Endodermal cell (in vitro differentiated cells): ENCODE measurements at regions not wholly inside any gene's neighbourhood (a gene's known extent, or its start where the extent isn't known, plus 50 kb on each side); places are given as distances from the start of the nearest gene placed in this dataset.
A peak's percentile ranks its signal among the peaks of the same experiment; 100 is the strongest.

Experiments
- DNase-seq: peaks from one replicate; pipeline ENCODE4 v3.0.0-alpha.2; 2017
- H3K27ac ChIP-seq: 2 replicates; pipeline ENCODE4 v1.5.1; 2013; ENCODE audit warnings: mild to moderate bottlenecking, low read depth, low read length, moderate library complexity
- H3K27me3 ChIP-seq: 2 replicates; pipeline ENCODE4 v1.6.1; 2013; ENCODE audit warnings: mild to moderate bottlenecking, low read length, moderate library complexity; ENCODE audit not compliant: insufficient read depth, control insufficient read depth, poor library complexity, severe bottlenecking
- H3K36me3 ChIP-seq: 2 replicates; pipeline ENCODE4 v1.7.0; 2013; ENCODE audit warnings: mild to moderate bottlenecking, low read length, moderate library complexity; ENCODE audit not compliant: control insufficient read depth, insufficient read depth
- H3K4me1 ChIP-seq: one replicate; pipeline ENCODE4 v1.7.0; 2013; ENCODE audit warnings: low read length; ENCODE audit not compliant: control insufficient read depth, insufficient read depth
- H3K4me3 ChIP-seq: 2 replicates; pipeline ENCODE4 v1.5.1; 2013; ENCODE audit warnings: mild to moderate bottlenecking, low read length, moderate library complexity
- H3K9ac ChIP-seq: 2 replicates; pipeline ENCODE4 v1.6.1; 2013; ENCODE audit warnings: mild to moderate bottlenecking, low read length, moderate library complexity; ENCODE audit not compliant: poor library complexity, severe bottlenecking; ENCODE audit errors: extremely low read depth
- H3K9me3 ChIP-seq: 2 replicates; pipeline ENCODE4 v1.6.1; 2013; ENCODE audit warnings: mild to moderate bottlenecking, low read length, moderate library complexity; ENCODE audit not compliant: control insufficient read depth
- H3K27ac Mint-ChIP-seq: 2 replicates; pipeline ENCODE4 v1.8.0; 2020; ENCODE audit warnings: mixed read lengths
- H3K27me3 Mint-ChIP-seq: 2 replicates; pipeline ENCODE4 v1.8.0; 2021; ENCODE audit warnings: mild to moderate bottlenecking, mixed read lengths; ENCODE audit not compliant: insufficient read depth
- H3K36me3 Mint-ChIP-seq: 2 replicates; pipeline ENCODE4 v1.8.0; 2020; ENCODE audit warnings: low read depth, mixed read lengths
- H3K4me1 Mint-ChIP-seq: 2 replicates; pipeline ENCODE4 v1.8.0; 2020; ENCODE audit warnings: mixed read lengths
- H3K4me3 Mint-ChIP-seq: 2 replicates; pipeline ENCODE4 v1.8.0; 2020; ENCODE audit warnings: mild to moderate bottlenecking, moderate library complexity, mixed read lengths
- H3K9me3 Mint-ChIP-seq: 2 replicates; pipeline ENCODE4 v1.8.0; 2020; ENCODE audit warnings: mild to moderate bottlenecking, mixed read lengths
- WGBS, 2 experiments: methylation state at CpG; one replicate each; pipeline versions ENCODE4 v1.1.5 to v1.1.7; 2013; ENCODE audit warnings: missing lambda C conversion rate in 2 of 2, mixed read lengths in 1 of 2; ENCODE audit not compliant: insufficient coverage in 1 of 2, insufficient read length in 1 of 2; 5-methylcytosine and 5-hydroxymethylcytosine counted together
- TF ChIP-seq, protein P1 (sequence below): fragments of 200-600 bp; sonication (generic); conservative IDR thresholded peaks from 2 replicates; pipeline ENCODE4 v1.5.0; 2021; ENCODE audit warnings: antibody characterized with exemption, mild to moderate bottlenecking

DNA sequence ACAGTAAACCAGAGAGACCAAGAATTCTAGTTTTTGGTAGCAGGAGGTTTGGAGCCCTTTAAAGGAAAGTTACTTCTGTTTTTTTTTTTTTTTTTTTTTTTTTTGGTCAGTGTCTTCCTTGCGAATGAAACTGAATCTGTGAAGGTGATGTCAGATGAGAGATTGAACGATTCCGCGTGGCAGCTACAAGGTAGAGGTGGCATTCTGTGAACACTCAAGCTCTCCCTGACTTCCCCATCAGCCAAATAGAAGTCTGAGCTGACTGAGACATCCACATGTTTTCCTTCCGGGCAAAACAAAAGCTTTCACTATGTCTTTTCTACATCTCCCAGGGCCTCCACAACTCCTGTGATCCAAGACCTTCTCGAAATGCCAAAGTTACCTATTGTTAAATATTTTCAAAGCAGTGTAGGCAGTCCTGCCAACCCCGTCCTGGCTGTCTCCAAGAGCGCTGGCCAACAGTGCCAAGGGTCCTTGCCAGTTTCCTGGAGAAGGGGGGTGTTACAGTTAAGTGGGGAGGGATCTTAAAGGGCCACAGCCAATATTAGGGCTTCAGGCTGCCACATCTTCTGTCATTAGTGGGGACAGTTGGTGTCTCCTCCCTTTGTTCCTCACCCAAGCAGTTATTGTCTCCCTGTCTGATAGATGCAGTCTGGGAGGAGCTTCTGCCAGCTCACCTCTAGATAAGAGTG, 102.9 kb upstream of the SLC34A2 start:
- no peak overlapping the region for H3K4me3 Mint-ChIP-seq
- TF ChIP-seq, protein P1, sequence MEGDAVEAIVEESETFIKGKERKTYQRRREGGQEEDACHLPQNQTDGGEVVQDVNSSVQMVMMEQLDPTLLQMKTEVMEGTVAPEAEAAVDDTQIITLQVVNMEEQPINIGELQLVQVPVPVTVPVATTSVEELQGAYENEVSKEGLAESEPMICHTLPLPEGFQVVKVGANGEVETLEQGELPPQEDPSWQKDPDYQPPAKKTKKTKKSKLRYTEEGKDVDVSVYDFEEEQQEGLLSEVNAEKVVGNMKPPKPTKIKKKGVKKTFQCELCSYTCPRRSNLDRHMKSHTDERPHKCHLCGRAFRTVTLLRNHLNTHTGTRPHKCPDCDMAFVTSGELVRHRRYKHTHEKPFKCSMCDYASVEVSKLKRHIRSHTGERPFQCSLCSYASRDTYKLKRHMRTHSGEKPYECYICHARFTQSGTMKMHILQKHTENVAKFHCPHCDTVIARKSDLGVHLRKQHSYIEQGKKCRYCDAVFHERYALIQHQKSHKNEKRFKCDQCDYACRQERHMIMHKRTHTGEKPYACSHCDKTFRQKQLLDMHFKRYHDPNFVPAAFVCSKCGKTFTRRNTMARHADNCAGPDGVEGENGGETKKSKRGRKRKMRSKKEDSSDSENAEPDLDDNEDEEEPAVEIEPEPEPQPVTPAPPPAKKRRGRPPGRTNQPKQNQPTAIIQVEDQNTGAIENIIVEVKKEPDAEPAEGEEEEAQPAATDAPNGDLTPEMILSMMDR: no peak
- DNase-seq: peak; percentile 51
- no peaks in the 10 kb centered on the region for H3K36me3 ChIP-seq
- WGBS, 2 experiments: 91 to 92% methylated on average over 4 to 8 of the region's 8 CpGs
- H3K9me3 ChIP-seq: no peaks in the 10 kb centered on the region
- no peak overlapping the region for H3K4me3 ChIP-seq
- H3K9ac ChIP-seq: no peak overlapping the region
- no peaks in the 10 kb centered on the region for H3K36me3 Mint-ChIP-seq
- no peaks in the 10 kb centered on the region for H3K27me3 ChIP-seq
- H3K9me3 Mint-ChIP-seq: no peaks in the 10 kb centered on the region
- no peaks in the 10 kb centered on the region for H3K27me3 Mint-ChIP-seq
- no peak overlapping the region for H3K27ac ChIP-seq
- H3K4me1 Mint-ChIP-seq: peaks cover 11% of the 10 kb centered on the region
- peaks cover 4% of the 10 kb centered on the region for H3K4me1 ChIP-seq
- H3K27ac Mint-ChIP-seq: peak overlapping the region; percentile 57

DNA sequence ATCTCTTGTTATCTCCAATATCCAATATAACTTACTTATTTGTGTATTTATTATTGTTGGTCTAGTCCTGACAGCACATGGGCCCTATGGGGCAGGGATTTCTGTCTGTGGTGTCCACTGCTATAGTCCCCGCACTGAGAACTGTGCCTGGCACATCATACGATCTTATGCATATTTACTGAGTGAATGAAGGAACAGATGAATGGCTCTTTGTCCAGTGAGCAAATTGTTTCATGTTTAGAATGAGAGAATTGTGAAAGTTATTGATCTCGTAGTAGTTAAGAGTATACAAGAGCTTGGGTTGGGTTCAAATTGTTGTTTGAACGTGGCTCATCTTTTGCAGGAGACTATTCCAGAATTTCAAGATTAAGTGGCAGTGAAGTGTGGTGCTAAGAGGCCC, 96.1 kb upstream of the SLC34A2 start:
- DNase-seq: no peak
- Histone ChIP-seq H3K4me1 (no peaks in the 10 kb centered on the region), H3K27me3 (no peaks in the 10 kb centered on the region), H3K4me3 (no peak overlapping the region), H3K9ac (no peak overlapping the region), H3K36me3 (no peaks in the 10 kb centered on the region), H3K9me3 (no peaks in the 10 kb centered on the region), H3K27ac (no peak overlapping the region)
- H3K9me3 Mint-ChIP-seq: no peaks in the 10 kb centered on the region
- no peaks in the 10 kb centered on the region for H3K36me3 Mint-ChIP-seq
- peaks cover 3% of the 10 kb centered on the region for H3K4me1 Mint-ChIP-seq
- no peaks in the 10 kb centered on the region for H3K27me3 Mint-ChIP-seq
- 90 to 91% methylated on average over 4 of the region's 4 CpGs for WGBS, 2 experiments
- H3K27ac Mint-ChIP-seq: no peak overlapping the region
- TF ChIP-seq, protein P1: no peak
- H3K4me3 Mint-ChIP-seq: no peak overlapping the region

DNA sequence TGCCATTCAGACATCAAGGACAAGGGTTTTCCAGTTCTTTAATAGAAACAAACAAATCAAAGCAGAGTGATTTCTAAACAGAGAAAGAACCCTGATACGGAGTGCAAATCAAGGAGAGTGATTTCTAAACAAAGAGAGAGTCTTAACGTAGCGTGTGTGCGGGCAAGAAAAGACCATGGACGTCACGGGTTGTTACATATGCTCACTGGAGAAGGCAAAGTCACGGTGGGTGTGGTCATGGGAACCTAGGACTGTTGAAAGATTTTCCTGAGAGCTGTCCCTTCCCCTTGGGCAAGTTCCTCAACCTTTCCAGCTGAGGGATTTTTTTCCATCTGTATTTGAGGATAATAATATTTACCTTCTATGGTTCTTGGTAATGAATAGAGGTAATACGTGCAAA, 95.0 kb upstream of the SLC34A2 start:
- 70 to 71% methylated on average over 7 to 8 of the region's 8 CpGs for WGBS, 2 experiments
- no peaks in the 10 kb centered on the region for H3K9me3 ChIP-seq
- no peaks in the 10 kb centered on the region for H3K4me1 ChIP-seq
- H3K4me3 ChIP-seq: no peak overlapping the region
- Mint-ChIP-seq H3K4me3 (no peak overlapping the region), H3K27ac (no peak overlapping the region), H3K9me3 (no peaks in the 10 kb centered on the region), H3K4me1 (peaks cover 3% of the 10 kb centered on the region), H3K27me3 (no peaks in the 10 kb centered on the region), H3K36me3 (no peaks in the 10 kb centered on the region)
- no peaks in the 10 kb centered on the region for H3K36me3 ChIP-seq
- TF ChIP-seq, protein P1: no peak
- no peaks in the 10 kb centered on the region for H3K27me3 ChIP-seq
- H3K27ac ChIP-seq: no peak overlapping the region
- no peak for DNase-seq
- no peak overlapping the region for H3K9ac ChIP-seq
